Fibroblast of skin of back (primary cell): ENCODE measurements at regions not wholly inside any gene's neighbourhood (a gene's known extent, or its start where the extent isn't known, plus 50 kb on each side); places are given as distances from the start of the nearest gene placed in this dataset.

Experiments used
- DNase-seq: peaks from one replicate; pipeline ENCODE4 v3.0.0-alpha.2; 2013

GRCh38 chr12:126727218-126728075 lies 1539.5 kb upstream of the TMEM132C start:
- no peak for DNase-seq

GRCh38 chr12:126734296-126734695 lies 1532.7 kb upstream of the TMEM132C start:
- no peak for DNase-seq

- DNase-seq = no peak
Measured at GRCh38 chr12:126734710-126735109, 1532.3 kb upstream of the TMEM132C start.

GRCh38 chr12:126741536-126742240 lies 1525.3 kb upstream of the TMEM132C start:
- no peak for DNase-seq

GRCh38 chr12:126742241-126742641 lies 1524.7 kb upstream of the TMEM132C start:
- DNase-seq = no peak

GRCh38 chr12:126747530-126748149 lies 1519.3 kb upstream of the TMEM132C start:
- peak; percentile 11 for DNase-seq

- DNase-seq = no peak
Measured at GRCh38 chr12:126752021-126752420, 1514.9 kb upstream of the TMEM132C start.

GRCh38 chr12:126757326-126757725 lies 1509.6 kb upstream of the TMEM132C start:
- DNase-seq = no peak

- no peak for DNase-seq
Measured at GRCh38 chr12:126760092-126760491, 1506.9 kb upstream of the TMEM132C start.

- DNase-seq = no peak
Measured at GRCh38 chr12:126761420-126761819, 1505.5 kb upstream of the TMEM132C start.

- no peak for DNase-seq
Measured at GRCh38 chr12:126762150-126762549, 1504.8 kb upstream of the TMEM132C start.

GRCh38 chr12:126763359-126763758 lies 1503.6 kb upstream of the TMEM132C start:
- DNase-seq = no peak

GRCh38 chr12:126767334-126767733 lies 1499.6 kb upstream of the TMEM132C start:
- no peak for DNase-seq

GRCh38 chr12:126768517-126768916 lies 1498.5 kb upstream of the TMEM132C start:
- DNase-seq = no peak

- no peak for DNase-seq
Measured at GRCh38 chr12:126770188-126770587, 1496.8 kb upstream of the TMEM132C start.

- DNase-seq = peak; percentile 41
Measured at GRCh38 chr12:126772171-126772864, 1494.7 kb upstream of the TMEM132C start.

- DNase-seq = no peak
Measured at GRCh38 chr12:126773012-126773411, 1494.0 kb upstream of the TMEM132C start.

GRCh38 chr12:126773491-126773890 lies 1493.5 kb upstream of the TMEM132C start:
- no peak for DNase-seq

GRCh38 chr12:126776026-126776655 lies 1490.8 kb upstream of the TMEM132C start:
- DNase-seq = no peak

GRCh38 chr12:126780343-126780742 lies 1486.6 kb upstream of the TMEM132C start:
- no peak for DNase-seq

GRCh38 chr12:126781593-126781992 lies 1485.4 kb upstream of the TMEM132C start:
- no peak for DNase-seq

- DNase-seq = no peak
Measured at GRCh38 chr12:126782083-126782482, 1484.9 kb upstream of the TMEM132C start.
